Peyer's patch (tissue), 4 donors: ENCODE measurements at regions not wholly inside any gene's neighbourhood (a gene's known extent, or its start where the extent isn't known, plus 50 kb on each side); places are given as distances from the start of the nearest gene placed in this dataset.

Experiments
- POLR2A ChIP-seq, 2 donors: fragments of 450-650 bp; IDR thresholded peaks; one replicate each; pipeline ENCODE4 v1.5.1; 2017; ENCODE audit warnings: antibody characterized with exemption in 2 of 2, mild to moderate bottlenecking in 2 of 2, moderate library complexity in 2 of 2
- TF ChIP-seq, protein P1 (sequence below), 6 experiments: fragments of 450-650 bp in 4 of 6; fragments of 200-600 bp in 2 of 6; sonication (generic) in 1 of 6; IDR thresholded peaks; one replicate each; pipeline ENCODE4 v1.5.1; 2017 to 2019; ENCODE audit warnings: antibody characterized with exemption in 6 of 6, mild to moderate bottlenecking in 3 of 6, moderate library complexity in 1 of 6

DNA sequence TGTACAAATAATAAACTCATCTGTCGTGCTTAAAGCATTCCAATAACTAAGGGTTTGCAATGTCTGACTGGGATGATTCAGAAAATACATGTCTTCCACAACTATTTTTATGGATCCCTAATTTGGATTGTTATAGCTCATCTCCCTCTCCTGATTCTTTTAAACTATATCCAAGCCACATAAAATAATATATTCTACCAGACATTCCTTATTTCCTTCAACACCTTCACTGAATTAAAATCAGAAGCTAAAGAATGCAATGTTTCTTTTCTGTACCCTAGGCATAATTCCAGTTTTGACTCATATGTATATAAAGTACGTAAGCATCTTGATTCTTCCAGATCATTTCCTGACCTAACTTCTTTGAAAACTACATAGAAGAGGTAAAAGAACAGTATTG, 420.4 kb downstream of the EFNB2 start:
- TF ChIP-seq, protein P1, sequence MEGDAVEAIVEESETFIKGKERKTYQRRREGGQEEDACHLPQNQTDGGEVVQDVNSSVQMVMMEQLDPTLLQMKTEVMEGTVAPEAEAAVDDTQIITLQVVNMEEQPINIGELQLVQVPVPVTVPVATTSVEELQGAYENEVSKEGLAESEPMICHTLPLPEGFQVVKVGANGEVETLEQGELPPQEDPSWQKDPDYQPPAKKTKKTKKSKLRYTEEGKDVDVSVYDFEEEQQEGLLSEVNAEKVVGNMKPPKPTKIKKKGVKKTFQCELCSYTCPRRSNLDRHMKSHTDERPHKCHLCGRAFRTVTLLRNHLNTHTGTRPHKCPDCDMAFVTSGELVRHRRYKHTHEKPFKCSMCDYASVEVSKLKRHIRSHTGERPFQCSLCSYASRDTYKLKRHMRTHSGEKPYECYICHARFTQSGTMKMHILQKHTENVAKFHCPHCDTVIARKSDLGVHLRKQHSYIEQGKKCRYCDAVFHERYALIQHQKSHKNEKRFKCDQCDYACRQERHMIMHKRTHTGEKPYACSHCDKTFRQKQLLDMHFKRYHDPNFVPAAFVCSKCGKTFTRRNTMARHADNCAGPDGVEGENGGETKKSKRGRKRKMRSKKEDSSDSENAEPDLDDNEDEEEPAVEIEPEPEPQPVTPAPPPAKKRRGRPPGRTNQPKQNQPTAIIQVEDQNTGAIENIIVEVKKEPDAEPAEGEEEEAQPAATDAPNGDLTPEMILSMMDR (IDR thresholded peaks at IDR 0.05) = no peak
- TF ChIP-seq POLR2A (IDR thresholded peaks at IDR 0.05) = no peak
